ENCODE measurements at regions not wholly inside any gene's neighbourhood (a gene's known extent, or its start where the extent isn't known, plus 50 kb on each side); places are given as distances from the start of the nearest gene placed in this dataset.

DNA sequence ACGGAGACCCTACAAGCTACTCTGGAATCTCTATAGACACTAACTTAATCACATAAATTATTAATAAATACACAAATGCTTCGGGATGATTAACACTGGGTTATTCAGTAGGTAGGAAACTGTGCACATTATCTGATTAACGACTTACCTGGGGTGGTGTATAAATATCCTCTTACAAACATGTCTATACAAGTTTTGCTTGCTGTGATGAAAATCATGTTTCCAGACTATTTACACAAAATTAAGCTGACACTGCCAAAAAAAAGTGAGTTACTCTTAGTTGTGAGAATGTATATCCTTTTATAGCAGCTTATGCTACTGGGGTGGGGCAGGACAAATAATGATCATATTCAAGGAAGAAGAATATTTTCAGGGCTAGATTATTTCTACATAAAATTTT lies 314.6 kb downstream of the C7orf25 start:
- no peak for DNase-seq (ENCODE audit: insufficient read length, low spot score)
- FAIRE-seq: no peak
- no peak for TF ChIP-seq SPI1 (IDR thresholded peaks at IDR 0.05; ENCODE audit: low read depth, low read length)
- no peak for TF ChIP-seq POLR2A (IDR thresholded peaks at IDR 0.05; ENCODE audit: low read depth, low read length)
- no peak for TF ChIP-seq TAF1 (IDR thresholded peaks at IDR 0.05; ENCODE audit: low read depth, low read length)
- no peak for TF ChIP-seq PAX5 (IDR thresholded peaks at IDR 0.05; ENCODE audit: insufficient read depth, low read length, severe bottlenecking)
- TF ChIP-seq POLR2AphosphoS5 (IDR thresholded peaks at IDR 0.05; ENCODE audit: low read depth, low read length): no peak
- no peak for TF ChIP-seq POU2F2 (IDR thresholded peaks at IDR 0.05; ENCODE audit: low read depth, low read length)

DNA sequence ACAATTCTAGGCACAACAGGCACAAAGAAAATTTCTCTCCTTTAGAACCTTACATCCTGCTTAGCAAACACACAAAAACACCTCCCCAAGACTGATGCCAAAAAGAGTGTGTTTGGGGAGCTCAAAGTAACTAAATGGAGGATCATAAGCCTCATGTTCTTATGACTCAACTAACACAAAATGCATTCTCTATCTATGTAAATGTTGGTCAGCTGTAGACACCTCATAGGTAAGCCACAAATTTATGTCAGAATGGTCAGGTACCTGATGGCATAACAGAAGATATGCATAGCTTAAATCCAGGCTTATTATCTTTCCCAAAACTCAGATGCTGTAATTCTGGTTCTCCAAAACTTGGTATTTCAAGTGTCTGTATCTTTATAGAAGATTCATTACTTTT lies 315.1 kb downstream of the C7orf25 start:
- no peak for DNase-seq (ENCODE audit: insufficient read length, low spot score)
- no peak for FAIRE-seq
- TF ChIP-seq POLR2A (IDR thresholded peaks at IDR 0.05; ENCODE audit: low read depth, low read length): no peak
- no peak for TF ChIP-seq POU2F2 (IDR thresholded peaks at IDR 0.05; ENCODE audit: low read depth, low read length)
- TF ChIP-seq POLR2AphosphoS5 (IDR thresholded peaks at IDR 0.05; ENCODE audit: low read depth, low read length): no peak
- no peak for TF ChIP-seq TAF1 (IDR thresholded peaks at IDR 0.05; ENCODE audit: low read depth, low read length)
- TF ChIP-seq PAX5 (IDR thresholded peaks at IDR 0.05; ENCODE audit: insufficient read depth, low read length, severe bottlenecking): no peak
- no peak for TF ChIP-seq SPI1 (IDR thresholded peaks at IDR 0.05; ENCODE audit: low read depth, low read length)

GRCh38 chr7:42593860-42594259 lies 318.0 kb downstream of the C7orf25 start:
- TF ChIP-seq SPI1 (IDR thresholded peaks at IDR 0.05; ENCODE audit: low read depth, low read length) (no peak), POLR2A (IDR thresholded peaks at IDR 0.05; ENCODE audit: low read depth, low read length) (no peak), POLR2AphosphoS5 (IDR thresholded peaks at IDR 0.05; ENCODE audit: low read depth, low read length) (no peak), POU2F2 (IDR thresholded peaks at IDR 0.05; ENCODE audit: low read depth, low read length) (no peak), PAX5 (IDR thresholded peaks at IDR 0.05; ENCODE audit: insufficient read depth, low read length, severe bottlenecking) (no peak), TAF1 (IDR thresholded peaks at IDR 0.05; ENCODE audit: low read depth, low read length) (no peak)
- DNase-seq (ENCODE audit: insufficient read length, low spot score): no peak
- no peak for FAIRE-seq

GRCh38 chr7:42590771-42591310 lies 321.0 kb downstream of the C7orf25 start:
- TF ChIP-seq POLR2A (IDR thresholded peaks at IDR 0.05; ENCODE audit: low read depth, low read length): no peak
- FAIRE-seq (no peak), DNase-seq (ENCODE audit: insufficient read length, low spot score) (no peak)

GRCh38 chr7:42588876-42589275 lies 323.0 kb downstream of the C7orf25 start:
- TF ChIP-seq POU2F2 (IDR thresholded peaks at IDR 0.05; ENCODE audit: low read depth, low read length): no peak
- no peak for TF ChIP-seq SPI1 (IDR thresholded peaks at IDR 0.05; ENCODE audit: low read depth, low read length)
- TF ChIP-seq PAX5 (IDR thresholded peaks at IDR 0.05; ENCODE audit: insufficient read depth, low read length, severe bottlenecking): no peak
- no peak for TF ChIP-seq POLR2A (IDR thresholded peaks at IDR 0.05; ENCODE audit: low read depth, low read length)
- no peak for TF ChIP-seq POLR2AphosphoS5 (IDR thresholded peaks at IDR 0.05; ENCODE audit: low read depth, low read length)
- FAIRE-seq: no peak
- no peak for DNase-seq (ENCODE audit: insufficient read length, low spot score)

- DNase-seq (ENCODE audit: insufficient read length, low spot score) (no peak), FAIRE-seq (no peak)
- TF ChIP-seq POLR2AphosphoS5 (IDR thresholded peaks at IDR 0.05; ENCODE audit: low read depth, low read length) (no peak), POU2F2 (IDR thresholded peaks at IDR 0.05; ENCODE audit: low read depth, low read length) (no peak), PAX5 (IDR thresholded peaks at IDR 0.05; ENCODE audit: insufficient read depth, low read length, severe bottlenecking) (no peak), TAF1 (IDR thresholded peaks at IDR 0.05; ENCODE audit: low read depth, low read length) (no peak), POLR2A (IDR thresholded peaks at IDR 0.05; ENCODE audit: low read depth, low read length) (no peak), SPI1 (IDR thresholded peaks at IDR 0.05; ENCODE audit: low read depth, low read length) (no peak)
Observed at GRCh38 chr7:42587806-42588205, 324.1 kb downstream of the C7orf25 start.

DNA sequence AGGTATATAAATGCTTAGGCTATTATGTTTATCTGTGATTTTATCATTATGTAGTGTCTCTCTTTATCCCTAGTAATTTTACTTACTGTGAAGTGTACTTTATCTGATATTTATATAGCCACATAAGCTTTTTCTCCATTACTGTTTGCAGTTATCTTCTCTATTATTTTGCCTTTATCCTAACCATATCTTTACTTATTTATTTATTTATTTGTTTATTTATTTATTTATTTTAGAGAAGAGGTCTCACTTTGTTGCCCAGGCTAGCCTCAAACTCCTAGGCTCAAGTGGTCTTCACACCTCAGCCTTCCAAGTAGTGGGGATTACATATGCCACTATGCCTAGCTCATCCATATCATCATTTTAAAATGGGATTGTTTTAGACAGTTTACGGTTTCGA lies 331.8 kb downstream of the C7orf25 start:
- DNase-seq (ENCODE audit: insufficient read length, low spot score): no peak
- TF ChIP-seq POLR2AphosphoS5 (IDR thresholded peaks at IDR 0.05; ENCODE audit: low read depth, low read length) (no peak), SPI1 (IDR thresholded peaks at IDR 0.05; ENCODE audit: low read depth, low read length) (no peak), POLR2A (IDR thresholded peaks at IDR 0.05; ENCODE audit: low read depth, low read length) (no peak), POU2F2 (IDR thresholded peaks at IDR 0.05; ENCODE audit: low read depth, low read length) (no peak), PAX5 (IDR thresholded peaks at IDR 0.05; ENCODE audit: insufficient read depth, low read length, severe bottlenecking) (no peak), TAF1 (IDR thresholded peaks at IDR 0.05; ENCODE audit: low read depth, low read length) (no peak)
- FAIRE-seq: no peak

DNA sequence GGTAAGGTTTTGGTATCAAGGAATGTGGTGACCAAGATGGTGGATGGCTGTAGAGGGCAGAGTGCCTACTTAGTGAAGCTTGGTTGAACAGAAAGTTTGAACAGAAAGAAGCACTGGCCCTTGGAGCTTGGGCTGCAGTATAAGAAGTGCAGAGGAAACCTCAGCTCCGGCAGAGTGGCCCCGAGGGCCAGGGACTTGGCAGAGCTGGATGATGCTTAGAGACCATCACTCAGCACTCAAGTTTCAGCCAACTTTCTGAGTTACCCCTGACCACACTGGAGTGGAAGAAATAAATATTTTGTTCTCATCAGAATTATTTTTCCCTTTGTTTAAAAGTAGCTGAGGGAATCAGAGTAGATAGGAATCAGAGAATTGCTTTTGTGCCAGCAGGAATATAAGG lies 336.7 kb downstream of the C7orf25 start:
- no peak for DNase-seq (ENCODE audit: insufficient read length, low spot score)
- no peak for FAIRE-seq
- TF ChIP-seq POLR2A (IDR thresholded peaks at IDR 0.05; ENCODE audit: low read depth, low read length): no peak
- no peak for TF ChIP-seq SPI1 (IDR thresholded peaks at IDR 0.05; ENCODE audit: low read depth, low read length)
- no peak for TF ChIP-seq POLR2AphosphoS5 (IDR thresholded peaks at IDR 0.05; ENCODE audit: low read depth, low read length)
- no peak for TF ChIP-seq PAX5 (IDR thresholded peaks at IDR 0.05; ENCODE audit: insufficient read depth, low read length, severe bottlenecking)
- TF ChIP-seq TAF1 (IDR thresholded peaks at IDR 0.05; ENCODE audit: low read depth, low read length): no peak
- TF ChIP-seq POU2F2 (IDR thresholded peaks at IDR 0.05; ENCODE audit: low read depth, low read length): no peak

GRCh38 chr7:42574685-42575084 lies 337.2 kb downstream of the C7orf25 start:
- DNase-seq (ENCODE audit: insufficient read length, low spot score) (no peak), FAIRE-seq (no peak)
- TF ChIP-seq TAF1 (IDR thresholded peaks at IDR 0.05; ENCODE audit: low read depth, low read length): no peak
- TF ChIP-seq POLR2AphosphoS5 (IDR thresholded peaks at IDR 0.05; ENCODE audit: low read depth, low read length): no peak
- TF ChIP-seq PAX5 (IDR thresholded peaks at IDR 0.05; ENCODE audit: insufficient read depth, low read length, severe bottlenecking): no peak
- no peak for TF ChIP-seq POLR2A (IDR thresholded peaks at IDR 0.05; ENCODE audit: low read depth, low read length)
- no peak for TF ChIP-seq POU2F2 (IDR thresholded peaks at IDR 0.05; ENCODE audit: low read depth, low read length)
- no peak for TF ChIP-seq SPI1 (IDR thresholded peaks at IDR 0.05; ENCODE audit: low read depth, low read length)
